PC-9 (cell line): ENCODE measurements at regions not wholly inside any gene's neighbourhood (a gene's known extent, or its start where the extent isn't known, plus 50 kb on each side); places are given as distances from the start of the nearest gene placed in this dataset.

Experiments
- BruUV-seq: library from RNA; stranded (reverse); fragments of 400-500 nt; replicated peaks from 2 replicates; lab custom pipeline; 2021; lab: Mats Ljungman, UMichigan
- CTCF ChIA-PET: fragments of 300-600 bp; sonication (Branson Sonifier 250); formaldehyde crosslinking; loops from one replicate; lab custom pipeline; 2022; ENCODE audit warnings: antibody characterized with exemption; lab: Charles Lee
- POLR2A ChIA-PET: fragments of 300-600 bp; sonication (Branson Sonifier 250); formaldehyde crosslinking; loops from one replicate; lab custom pipeline; 2022; ENCODE audit warnings: antibody characterized with exemption; ENCODE audit not compliant: unreplicated experiment; lab: Charles Lee
- DNase-seq, 2 experiments: peaks; one replicate each; pipeline versions ENCODE4 v3.0.0 to v3.0.0-alpha.2; 2015 to 2022; ENCODE audit warnings: mixed read lengths in 1 of 2
- H2AFZ ChIP-seq: fragments of 200-600 bp; sonication (generic); 2 replicates; pipeline ENCODE4 v1.8.1; 2017; ENCODE audit warnings: antibody characterized with exemption
- H3F3A ChIP-seq: fragments of 200-600 bp; sonication (generic); 2 replicates; pipeline ENCODE4 v1.8.1; 2017; ENCODE audit warnings: antibody characterized with exemption, mild to moderate bottlenecking, low read depth; ENCODE audit not compliant: insufficient read depth
- H3K27ac ChIP-seq: fragments of 200-600 bp; sonication (generic); 2 replicates; pipeline ENCODE4 v1.6.1; 2016; ENCODE audit warnings: mixed run types
- H3K27me3 ChIP-seq: fragments of 200-600 bp; sonication (generic); 2 replicates; pipeline ENCODE4 v1.6.1; 2016; ENCODE audit warnings: low read depth, mixed run types; ENCODE audit not compliant: insufficient read depth
- H3K36me3 ChIP-seq: fragments of 200-600 bp; sonication (generic); 2 replicates; pipeline ENCODE4 v1.6.1; 2016; ENCODE audit warnings: low read depth, mixed run types
- H3K4me1 ChIP-seq: fragments of 200-600 bp; sonication (generic); replicated peaks from 2 replicates; pipeline ENCODE4 v1.6.1; 2016; ENCODE audit warnings: mixed run types; ENCODE audit not compliant: insufficient read depth
- H3K4me2 ChIP-seq: fragments of 200-600 bp; sonication (generic); 2 replicates; pipeline ENCODE4 v1.6.1; 2017; ENCODE audit warnings: mixed run types
- H3K4me3 ChIP-seq: fragments of 200-600 bp; sonication (generic); 2 replicates; pipeline ENCODE4 v1.6.1; 2016; ENCODE audit warnings: mixed run types
- H3K79me2 ChIP-seq: fragments of 200-600 bp; sonication (generic); 2 replicates; pipeline ENCODE4 v1.6.1; 2017; ENCODE audit warnings: low read depth, mixed run types
- H3K9me2 ChIP-seq: fragments of 200-600 bp; sonication (generic); 2 replicates; pipeline ENCODE4 v1.8.1; 2017; ENCODE audit warnings: mild to moderate bottlenecking; ENCODE audit not compliant: insufficient read depth
- H3K9me3 ChIP-seq: fragments of 200-600 bp; sonication (generic); 2 replicates; pipeline ENCODE4 v1.8.1; 2016; ENCODE audit warnings: low read depth; ENCODE audit not compliant: insufficient read depth
- H4K20me1 ChIP-seq: fragments of 200-600 bp; sonication (generic); 2 replicates; pipeline ENCODE4 v1.8.1; 2017; ENCODE audit not compliant: insufficient read depth
- EZH2 ChIP-seq: fragments of 200-600 bp; sonication (generic); IDR thresholded peaks from 2 replicates; pipeline ENCODE4 v1.8.0; 2017; ENCODE audit warnings: antibody characterized with exemption, low read depth
- intact Hi-C: fragments of 100-400 bp; cut with micrococcal nuclease; formaldehyde crosslinking; loops from one replicate; pipeline ENCODE4 v1.10.0; 2022; ENCODE audit not compliant: unreplicated experiment
- TF ChIP-seq, protein P1 (sequence below): fragments of 200-600 bp; sonication (generic); conservative IDR thresholded peaks from 2 replicates; pipeline ENCODE4 v1.6.1; 2017; ENCODE audit warnings: mixed run types, antibody characterized with exemption, mild to moderate bottlenecking, moderate library complexity

DNA sequence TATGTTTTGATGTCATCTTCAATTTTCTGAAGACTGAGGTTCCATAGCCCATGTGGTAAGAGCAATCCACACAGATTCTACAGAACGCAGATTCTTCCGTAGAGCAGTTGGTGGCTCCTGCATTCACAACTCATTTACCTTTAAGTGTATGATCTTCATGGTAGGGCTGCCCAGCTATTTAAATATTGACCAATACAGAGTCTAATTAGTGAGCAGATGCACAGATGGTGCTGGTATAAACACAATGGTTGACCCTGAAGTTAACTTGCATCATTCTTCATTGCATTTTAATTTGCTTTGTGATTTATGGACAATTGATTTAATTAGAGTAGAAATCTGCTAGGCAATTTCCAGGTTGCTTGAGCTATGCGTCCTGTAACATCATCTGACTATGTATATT, 269.2 kb downstream of the SQOR start:
- Histone ChIP-seq H3K27me3 (no peaks in the 10 kb centered on the region), H3K4me2 (no peak overlapping the region), H4K20me1 (no peaks in the 10 kb centered on the region), H3K27ac (no peak overlapping the region), H3K4me1 (no peaks in the 10 kb centered on the region), H2AFZ (no peak overlapping the region), H3F3A (no peaks in the 10 kb centered on the region), H3K9me2 (no peaks in the 10 kb centered on the region), H3K36me3 (no peaks in the 10 kb centered on the region), H3K79me2 (no peaks in the 10 kb centered on the region), H3K9me3 (no peaks in the 10 kb centered on the region), H3K4me3 (no peak overlapping the region)
- intact Hi-C loops = no loop called here
- POLR2A ChIA-PET = no interaction called here
- no TSS peak for BruUV-seq
- CTCF ChIA-PET = no interaction called here
- no peak for DNase-seq
- TF ChIP-seq, protein P1, sequence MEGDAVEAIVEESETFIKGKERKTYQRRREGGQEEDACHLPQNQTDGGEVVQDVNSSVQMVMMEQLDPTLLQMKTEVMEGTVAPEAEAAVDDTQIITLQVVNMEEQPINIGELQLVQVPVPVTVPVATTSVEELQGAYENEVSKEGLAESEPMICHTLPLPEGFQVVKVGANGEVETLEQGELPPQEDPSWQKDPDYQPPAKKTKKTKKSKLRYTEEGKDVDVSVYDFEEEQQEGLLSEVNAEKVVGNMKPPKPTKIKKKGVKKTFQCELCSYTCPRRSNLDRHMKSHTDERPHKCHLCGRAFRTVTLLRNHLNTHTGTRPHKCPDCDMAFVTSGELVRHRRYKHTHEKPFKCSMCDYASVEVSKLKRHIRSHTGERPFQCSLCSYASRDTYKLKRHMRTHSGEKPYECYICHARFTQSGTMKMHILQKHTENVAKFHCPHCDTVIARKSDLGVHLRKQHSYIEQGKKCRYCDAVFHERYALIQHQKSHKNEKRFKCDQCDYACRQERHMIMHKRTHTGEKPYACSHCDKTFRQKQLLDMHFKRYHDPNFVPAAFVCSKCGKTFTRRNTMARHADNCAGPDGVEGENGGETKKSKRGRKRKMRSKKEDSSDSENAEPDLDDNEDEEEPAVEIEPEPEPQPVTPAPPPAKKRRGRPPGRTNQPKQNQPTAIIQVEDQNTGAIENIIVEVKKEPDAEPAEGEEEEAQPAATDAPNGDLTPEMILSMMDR = no peak
- TF ChIP-seq EZH2 = no peak

DNA sequence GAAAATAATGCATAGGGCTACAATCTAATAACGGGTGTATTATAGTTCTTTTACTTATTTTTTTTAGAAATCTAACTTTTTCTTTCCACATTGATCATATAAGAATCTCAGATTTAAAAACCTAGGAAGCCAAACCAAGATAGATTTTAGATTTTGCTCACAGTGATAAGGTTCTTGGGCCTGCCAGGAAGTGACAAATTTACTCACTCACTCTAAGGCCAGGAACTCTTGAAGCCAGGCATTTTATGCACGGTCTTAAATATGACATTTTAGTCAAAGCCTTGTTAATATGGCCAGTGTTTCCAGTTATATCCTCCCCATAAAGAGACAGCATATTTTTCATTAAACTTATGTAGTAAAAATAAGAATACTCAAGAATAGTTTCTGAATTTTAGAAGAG, 271.4 kb downstream of the SQOR start:
- no peak overlapping the region for H3K27ac ChIP-seq
- no peaks in the 10 kb centered on the region for H3K9me2 ChIP-seq
- no peaks in the 10 kb centered on the region for H3K27me3 ChIP-seq
- TF ChIP-seq, protein P1 = no peak
- TF ChIP-seq EZH2 = no peak
- POLR2A ChIA-PET = no interaction called here
- DNase-seq = no peak
- no peaks in the 10 kb centered on the region for H3K4me1 ChIP-seq
- no peak overlapping the region for H2AFZ ChIP-seq
- BruUV-seq = no TSS peak
- H3K4me3 ChIP-seq = no peak overlapping the region
- no peaks in the 10 kb centered on the region for H4K20me1 ChIP-seq
- no peaks in the 10 kb centered on the region for H3K36me3 ChIP-seq
- no peaks in the 10 kb centered on the region for H3K9me3 ChIP-seq
- CTCF ChIA-PET = no interaction called here
- H3K79me2 ChIP-seq = no peaks in the 10 kb centered on the region
- intact Hi-C loops = no loop called here
- H3F3A ChIP-seq = no peaks in the 10 kb centered on the region
- H3K4me2 ChIP-seq = no peak overlapping the region

DNA sequence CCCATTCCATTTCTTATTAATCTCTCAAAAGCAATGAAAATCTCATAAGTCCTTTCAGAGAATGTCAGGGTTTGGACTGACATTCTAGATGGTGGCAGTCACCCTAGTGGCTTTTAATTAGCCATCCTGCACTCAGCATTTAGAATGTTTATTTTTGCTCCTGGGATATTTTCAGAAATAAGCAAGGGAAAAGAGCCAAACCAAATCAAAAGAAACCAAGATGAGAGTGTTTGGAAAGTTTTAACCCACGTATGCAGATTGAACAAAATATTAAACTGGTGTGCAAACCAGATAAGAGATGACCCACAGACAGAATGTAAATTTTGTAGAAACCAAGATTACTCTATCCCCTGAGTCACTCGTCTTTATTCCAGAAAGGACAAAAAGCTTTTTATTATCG, 275.8 kb downstream of the SQOR start:
- Histone ChIP-seq H3K79me2 (no peaks in the 10 kb centered on the region), H3K4me3 (no peak overlapping the region), H3F3A (no peaks in the 10 kb centered on the region), H3K9me3 (no peaks in the 10 kb centered on the region), H3K36me3 (no peaks in the 10 kb centered on the region), H4K20me1 (no peaks in the 10 kb centered on the region), H3K27ac (no peak overlapping the region), H3K4me1 (no peaks in the 10 kb centered on the region), H3K27me3 (no peaks in the 10 kb centered on the region), H3K4me2 (no peak overlapping the region), H2AFZ (no peak overlapping the region), H3K9me2 (no peaks in the 10 kb centered on the region)
- DNase-seq = no peak
- no TSS peak for BruUV-seq
- no peak for TF ChIP-seq EZH2
- TF ChIP-seq, protein P1 = no peak
- ChIA-PET POLR2A (no interaction called here), CTCF (no interaction called here)
- intact Hi-C loops = no loop called here
